ENCODE measurements at regions not wholly inside any gene's neighbourhood (a gene's known extent, or its start where the extent isn't known, plus 50 kb on each side); places are given as distances from the start of the nearest gene placed in this dataset.

- TF ChIP-seq, protein P1, sequence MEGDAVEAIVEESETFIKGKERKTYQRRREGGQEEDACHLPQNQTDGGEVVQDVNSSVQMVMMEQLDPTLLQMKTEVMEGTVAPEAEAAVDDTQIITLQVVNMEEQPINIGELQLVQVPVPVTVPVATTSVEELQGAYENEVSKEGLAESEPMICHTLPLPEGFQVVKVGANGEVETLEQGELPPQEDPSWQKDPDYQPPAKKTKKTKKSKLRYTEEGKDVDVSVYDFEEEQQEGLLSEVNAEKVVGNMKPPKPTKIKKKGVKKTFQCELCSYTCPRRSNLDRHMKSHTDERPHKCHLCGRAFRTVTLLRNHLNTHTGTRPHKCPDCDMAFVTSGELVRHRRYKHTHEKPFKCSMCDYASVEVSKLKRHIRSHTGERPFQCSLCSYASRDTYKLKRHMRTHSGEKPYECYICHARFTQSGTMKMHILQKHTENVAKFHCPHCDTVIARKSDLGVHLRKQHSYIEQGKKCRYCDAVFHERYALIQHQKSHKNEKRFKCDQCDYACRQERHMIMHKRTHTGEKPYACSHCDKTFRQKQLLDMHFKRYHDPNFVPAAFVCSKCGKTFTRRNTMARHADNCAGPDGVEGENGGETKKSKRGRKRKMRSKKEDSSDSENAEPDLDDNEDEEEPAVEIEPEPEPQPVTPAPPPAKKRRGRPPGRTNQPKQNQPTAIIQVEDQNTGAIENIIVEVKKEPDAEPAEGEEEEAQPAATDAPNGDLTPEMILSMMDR (IDR thresholded peaks at IDR 0.05) = no peak
- TF ChIP-seq POLR2A (IDR thresholded peaks at IDR 0.05) = no peak
- TF ChIP-seq POLR2AphosphoS5 (IDR thresholded peaks at IDR 0.05) = no peak
- TF ChIP-seq EP300 (IDR thresholded peaks at IDR 0.05; ENCODE audit: low read depth) = no peak
These were observed 351.1 kb downstream of the ACTR3B start for GRCh38 chr7:153110606-153111005.
